NCI-H82 (cell line): ENCODE measurements at regions not wholly inside any gene's neighbourhood (a gene's known extent, or its start where the extent isn't known, plus 50 kb on each side); places are given as distances from the start of the nearest gene placed in this dataset.

Experiments used
- DNase-seq: peaks from one replicate; lab custom pipeline; 2025; lab: John Stamatoyannopoulos, UW

DNA sequence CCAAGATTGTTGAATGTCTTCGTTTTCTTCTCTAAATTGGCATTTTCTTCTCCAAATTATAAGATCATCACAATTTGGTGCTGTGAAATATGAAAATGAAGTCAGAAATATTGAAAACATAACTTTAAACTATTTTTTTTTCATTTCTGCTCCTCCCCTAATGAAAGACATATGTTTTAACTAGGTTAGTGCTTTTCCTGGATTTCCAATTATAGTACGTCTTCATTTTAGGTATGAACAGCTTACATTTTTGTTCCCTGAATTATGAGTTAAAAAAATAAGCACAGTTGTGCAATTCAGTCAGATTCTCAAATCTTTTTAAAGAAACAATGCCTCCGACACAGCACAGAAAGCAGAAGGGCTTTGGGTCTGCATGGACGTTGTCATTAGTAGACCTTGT is 83.5 kb upstream of the CFAP20DC start:
- no peak for DNase-seq

DNA sequence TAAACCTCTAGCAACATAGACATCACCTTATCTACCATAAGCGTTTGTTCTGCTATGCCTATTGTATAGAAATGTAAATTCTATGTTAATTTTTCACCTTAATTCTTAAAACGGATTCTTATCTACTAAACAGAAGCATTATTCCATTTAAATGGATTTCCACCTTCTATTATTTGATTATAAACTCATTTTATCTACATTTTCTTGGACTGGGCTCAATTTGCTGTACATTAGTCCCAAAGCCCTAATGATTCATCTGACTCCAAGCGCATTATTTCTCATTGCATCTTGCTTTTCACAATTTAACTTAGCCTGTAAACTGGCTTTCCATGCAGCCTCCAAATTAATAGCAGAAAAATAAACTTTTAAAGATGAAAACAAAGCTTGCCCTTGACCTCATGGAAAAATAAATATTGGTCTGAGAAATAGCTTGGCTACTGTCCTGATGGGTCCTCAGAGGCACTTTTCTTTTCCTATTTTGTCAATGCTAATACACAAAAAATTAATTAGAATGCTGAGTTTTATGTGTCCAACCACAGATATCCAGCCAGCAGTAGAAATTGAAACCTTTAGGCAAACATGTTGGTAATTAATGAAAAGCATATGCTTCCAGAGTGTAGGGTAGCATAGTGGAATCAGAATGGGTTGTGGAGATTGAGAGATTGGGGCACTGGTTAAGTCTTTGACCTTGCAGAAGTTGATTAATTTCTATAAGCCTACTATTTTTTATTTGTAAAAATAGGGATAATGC is 81.4 kb upstream of the CFAP20DC start:
- no peak for DNase-seq

DNA sequence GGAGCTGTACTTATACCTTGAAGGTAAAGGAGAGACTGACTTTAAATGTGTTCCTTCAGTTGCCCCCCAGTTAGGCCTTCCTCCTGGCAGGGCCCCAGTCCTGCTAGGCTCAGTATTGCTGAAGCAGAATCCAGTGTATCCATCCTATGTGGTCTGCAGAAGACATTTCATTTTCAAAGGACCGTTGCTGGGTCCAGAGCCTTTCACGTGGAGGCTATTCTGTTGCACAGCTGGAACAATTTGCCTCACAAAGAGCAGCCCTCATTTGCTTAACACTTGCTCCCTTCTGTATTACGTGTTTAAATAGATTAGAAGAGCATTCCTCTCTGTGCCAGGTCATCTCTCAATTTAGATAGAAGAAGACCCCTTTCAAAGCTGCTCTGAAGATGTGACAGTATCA is 78.9 kb upstream of the CFAP20DC start:
- DNase-seq, result no peak

DNA sequence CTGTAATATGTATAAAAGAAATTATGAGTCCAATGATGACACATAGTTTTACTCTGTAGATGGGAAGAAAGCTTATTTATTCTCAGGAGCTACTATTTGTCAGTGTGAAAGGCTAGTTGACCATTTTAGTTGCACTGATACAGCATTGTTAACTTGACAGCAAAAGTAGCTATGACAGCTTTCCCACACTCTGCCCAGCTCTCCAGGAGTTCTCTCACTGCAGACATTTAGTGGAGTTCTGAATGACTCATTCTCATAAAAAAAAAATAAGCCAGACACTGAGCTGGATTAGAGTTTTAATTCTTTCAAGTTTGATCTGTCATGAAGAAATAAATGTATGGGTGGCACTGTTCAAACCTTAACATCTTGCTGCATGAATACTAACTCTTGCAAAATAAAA is 77.2 kb upstream of the CFAP20DC start:
- DNase-seq, result no peak

DNA sequence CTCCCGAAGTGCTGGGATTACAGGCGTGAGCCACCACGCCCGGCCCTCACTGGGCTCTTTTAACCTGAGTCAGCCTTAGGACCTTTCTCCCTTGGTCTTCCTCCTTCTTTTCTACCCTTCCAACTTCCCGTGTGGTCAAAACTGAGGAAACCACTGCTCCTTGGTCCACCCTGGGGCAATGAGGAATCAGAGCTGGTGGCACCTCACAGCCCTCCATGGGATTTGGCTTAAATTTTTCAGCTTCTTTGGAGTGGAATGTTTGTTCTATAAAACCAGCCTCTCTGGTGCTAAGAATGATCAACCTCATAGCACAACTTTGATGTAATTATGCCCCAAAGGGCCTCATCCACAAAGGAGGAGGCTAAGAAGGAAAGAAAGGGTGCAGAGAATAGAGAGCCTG is 76.6 kb upstream of the CFAP20DC start:
- DNase-seq, result no peak

DNA sequence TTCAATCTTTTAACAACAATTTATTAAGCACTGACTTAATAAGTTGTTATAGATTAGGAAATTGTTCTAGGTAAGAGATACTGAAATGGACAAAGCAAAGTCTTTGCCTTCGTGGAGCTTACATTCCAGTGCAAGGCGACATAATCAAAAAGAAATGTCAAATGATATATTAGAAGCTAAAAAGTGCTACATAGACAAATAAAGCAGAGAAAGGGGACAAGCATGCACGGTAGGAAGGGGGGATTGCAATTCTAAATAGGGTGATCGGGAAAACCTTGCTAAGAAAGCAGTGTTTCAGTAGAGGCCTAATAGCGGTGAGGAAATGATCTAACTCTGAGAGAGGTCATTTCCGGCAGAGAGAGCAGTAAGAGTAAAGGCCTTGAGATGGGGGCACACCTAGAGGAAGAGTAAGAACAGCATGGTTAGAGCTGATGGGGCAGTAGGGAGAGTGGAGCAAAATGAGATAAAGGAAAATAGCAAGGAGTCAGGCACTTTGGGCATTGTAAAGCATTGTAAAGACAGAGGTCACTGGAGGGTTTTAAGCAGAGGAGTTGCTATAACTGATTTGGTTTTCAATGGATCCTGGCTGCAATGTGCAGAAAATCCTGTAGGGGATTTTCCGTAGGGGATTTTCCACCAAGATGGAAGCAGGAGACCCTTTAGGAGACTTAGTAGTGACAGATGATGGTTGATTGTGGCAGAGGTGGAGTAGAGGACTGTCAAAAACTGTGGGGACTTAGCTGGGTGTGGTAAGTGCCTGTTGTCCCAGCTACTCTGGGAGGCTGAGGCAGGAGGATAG is 71.7 kb upstream of the CFAP20DC start:
- DNase-seq, result no peak

DNA sequence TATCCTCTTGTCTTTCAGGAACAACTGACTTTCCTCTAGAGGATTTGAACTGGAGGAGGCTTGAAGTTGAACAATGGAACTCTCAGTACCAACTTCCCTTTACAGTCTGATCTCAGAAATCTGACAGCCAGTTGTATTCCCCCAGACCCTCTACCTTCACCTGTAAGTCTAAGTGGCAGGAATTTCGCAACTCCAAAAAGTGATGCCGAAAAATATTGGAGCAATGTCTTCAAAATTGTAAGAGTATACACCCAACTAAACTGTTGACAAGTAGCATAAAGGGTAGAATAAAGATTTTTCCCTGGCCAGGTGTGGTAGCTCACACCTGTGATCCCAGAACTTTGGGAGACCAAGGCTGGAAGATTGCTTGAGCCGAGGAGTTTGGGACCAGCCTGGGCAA is 69.1 kb upstream of the CFAP20DC start:
- no peak for DNase-seq

DNA sequence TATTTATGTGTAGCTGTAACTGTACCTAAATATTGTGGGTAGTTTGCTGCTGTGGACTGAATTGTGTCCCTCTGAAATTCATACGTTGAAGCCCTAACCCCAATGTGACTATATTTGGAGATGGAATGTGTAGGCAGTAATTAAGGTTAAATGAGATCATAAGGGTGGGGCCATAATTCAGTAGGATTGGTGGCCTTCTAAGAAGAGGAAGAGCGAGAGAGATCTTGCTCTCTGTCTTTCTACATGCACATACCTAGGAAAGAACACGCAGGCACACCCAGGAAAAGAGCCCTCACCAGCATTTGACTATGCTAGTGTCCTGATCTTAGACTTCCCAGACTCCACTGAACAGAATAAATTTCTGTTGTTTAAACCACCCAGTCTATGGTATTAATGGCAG is 67.6 kb upstream of the CFAP20DC start:
- DNase-seq, result no peak

DNA sequence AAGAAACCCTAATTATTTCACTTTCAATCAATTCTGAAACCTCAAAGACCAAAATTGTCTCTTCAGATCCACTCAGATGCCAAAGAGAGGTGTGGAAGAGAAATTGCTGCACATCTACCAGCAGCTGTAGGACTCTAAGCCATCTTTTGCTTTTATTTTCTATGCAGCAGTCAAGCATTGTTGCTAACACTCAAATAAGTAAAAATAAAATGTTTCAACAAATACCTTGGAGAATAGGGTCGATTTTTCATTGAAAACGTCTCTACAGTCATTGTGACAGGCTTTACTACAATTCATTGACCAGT is 66.4 kb upstream of the CFAP20DC start:
- DNase-seq, result no peak

DNA sequence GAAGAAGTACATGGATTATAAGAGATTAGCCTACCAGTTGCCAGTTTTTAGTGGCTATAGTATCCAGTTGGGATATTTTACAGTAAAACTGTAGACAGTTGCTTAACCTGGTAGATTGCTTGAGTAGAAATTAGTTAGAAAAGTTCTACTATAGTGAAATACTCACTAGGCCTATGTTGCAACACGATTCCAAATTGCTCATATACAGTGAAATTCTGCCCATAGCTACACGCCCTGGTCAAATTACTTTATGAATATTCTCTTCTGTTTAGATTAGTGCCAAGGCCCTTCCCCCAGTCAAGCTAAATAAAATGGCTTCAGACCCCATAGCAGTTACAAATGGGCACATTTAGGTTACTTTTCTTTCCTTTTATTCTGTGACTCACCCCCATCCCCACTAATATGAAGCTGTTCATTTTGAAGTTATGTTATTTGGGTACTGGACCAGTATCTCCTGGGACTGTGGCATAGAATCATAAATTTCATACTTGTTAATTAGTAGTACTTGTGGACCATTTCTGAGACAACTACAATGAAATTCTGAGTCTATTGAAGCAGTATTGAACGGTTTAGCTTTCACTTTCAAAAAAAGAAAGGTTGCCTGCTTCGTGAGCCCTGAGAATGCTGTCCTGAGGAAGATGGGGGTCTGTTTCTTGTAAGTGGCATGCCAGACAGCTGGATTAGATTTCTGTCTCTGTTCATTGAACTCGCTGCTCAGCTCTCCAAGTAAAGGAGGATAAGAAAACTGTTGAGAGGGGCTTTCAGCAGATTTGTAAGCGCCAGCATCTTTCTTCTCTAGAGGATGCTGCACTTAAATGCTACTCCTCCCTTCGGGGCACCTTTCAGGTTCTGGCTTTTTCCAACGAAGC is 65.8 kb upstream of the CFAP20DC start:
- DNase-seq, result no peak

DNA sequence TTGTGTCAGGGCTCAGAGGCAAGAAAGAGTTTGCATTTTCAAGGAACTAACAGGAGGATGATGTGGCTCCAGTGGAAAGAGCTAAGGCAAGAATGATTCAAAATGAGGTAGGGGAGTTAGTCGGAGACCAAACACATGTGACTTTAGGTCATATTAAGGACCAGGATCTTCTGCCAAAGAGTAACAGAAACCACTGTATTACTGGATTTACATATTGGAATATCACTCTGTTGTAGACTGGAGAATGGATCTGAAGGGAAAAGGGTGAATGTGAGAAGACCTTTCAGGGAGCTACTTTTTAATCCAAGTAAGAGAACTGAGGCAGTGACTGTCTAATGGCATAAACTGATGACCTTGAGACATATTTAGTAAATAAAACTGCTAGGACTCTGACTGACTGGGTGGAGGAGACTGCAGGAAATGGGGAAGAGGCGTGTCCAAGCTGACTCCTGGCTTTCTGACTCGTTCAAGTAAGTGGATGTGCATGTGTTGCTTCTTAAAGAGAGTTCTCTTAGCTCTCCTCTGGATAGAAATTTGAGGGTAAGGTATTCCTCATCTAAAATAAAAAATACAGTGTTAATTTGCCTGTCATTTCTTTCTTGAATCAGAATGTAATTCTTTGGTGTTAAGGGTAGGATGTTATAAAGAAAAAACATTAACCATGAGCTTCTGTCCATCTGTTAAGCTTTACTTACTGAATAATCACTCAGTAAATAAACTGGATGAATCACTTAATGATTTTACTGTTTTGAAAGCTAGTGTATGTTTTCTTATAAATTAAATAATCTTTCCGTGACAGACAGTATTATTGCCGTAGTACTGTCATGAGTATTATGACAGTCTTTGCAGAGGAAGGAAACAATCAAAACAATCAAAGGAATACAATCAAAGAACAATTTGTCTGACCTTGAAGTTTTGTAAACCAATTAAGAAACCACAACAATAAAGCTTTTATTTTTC is 58.3 kb upstream of the CFAP20DC start:
- DNase-seq, result peak; percentile 1

DNA sequence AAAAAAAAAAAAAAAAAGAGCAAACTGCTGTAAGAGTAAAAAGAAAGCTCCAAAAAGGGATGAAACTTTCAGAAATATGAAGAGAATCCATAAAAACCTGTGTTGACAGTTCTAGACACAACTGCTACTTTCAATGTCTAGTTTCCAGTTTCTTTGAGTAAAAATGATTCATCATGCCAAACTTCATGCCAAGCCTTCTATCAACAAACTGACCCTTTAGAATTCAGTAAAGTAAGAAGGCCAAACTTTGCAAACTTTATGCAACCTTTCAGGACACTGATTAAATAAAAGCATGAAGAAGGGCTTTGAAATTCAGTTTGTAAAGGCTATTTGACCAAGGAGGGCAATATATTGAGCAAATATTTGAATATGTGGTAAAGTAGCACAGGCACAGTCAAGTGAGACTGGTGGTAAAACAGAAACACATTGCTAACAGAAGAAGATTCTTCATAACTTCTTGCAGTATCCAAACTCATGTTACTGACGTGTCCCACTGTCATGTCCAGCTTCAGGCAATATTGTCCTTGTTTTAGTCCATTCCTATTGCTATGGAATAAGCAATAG is 56.3 kb upstream of the CFAP20DC start:
- no peak for DNase-seq

DNA sequence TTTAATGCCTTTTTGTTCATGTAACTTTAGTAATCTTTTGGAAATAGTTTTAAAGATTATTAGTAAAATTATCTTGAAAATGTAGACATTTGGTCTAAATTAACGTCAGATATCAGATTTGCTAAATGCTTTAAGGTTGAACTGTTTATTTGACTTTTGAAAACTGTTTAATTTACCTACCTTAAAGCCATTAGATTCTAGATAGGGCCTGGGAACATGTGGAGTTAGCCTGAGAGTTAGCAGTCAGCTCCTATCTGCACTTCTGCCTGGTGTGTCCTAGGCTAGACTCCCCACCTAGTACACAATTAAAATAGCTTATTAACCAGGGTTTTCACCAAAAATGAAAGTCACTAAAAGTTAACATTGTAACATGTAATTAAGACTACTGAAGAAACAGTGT is 53.7 kb upstream of the CFAP20DC start:
- no peak for DNase-seq

DNA sequence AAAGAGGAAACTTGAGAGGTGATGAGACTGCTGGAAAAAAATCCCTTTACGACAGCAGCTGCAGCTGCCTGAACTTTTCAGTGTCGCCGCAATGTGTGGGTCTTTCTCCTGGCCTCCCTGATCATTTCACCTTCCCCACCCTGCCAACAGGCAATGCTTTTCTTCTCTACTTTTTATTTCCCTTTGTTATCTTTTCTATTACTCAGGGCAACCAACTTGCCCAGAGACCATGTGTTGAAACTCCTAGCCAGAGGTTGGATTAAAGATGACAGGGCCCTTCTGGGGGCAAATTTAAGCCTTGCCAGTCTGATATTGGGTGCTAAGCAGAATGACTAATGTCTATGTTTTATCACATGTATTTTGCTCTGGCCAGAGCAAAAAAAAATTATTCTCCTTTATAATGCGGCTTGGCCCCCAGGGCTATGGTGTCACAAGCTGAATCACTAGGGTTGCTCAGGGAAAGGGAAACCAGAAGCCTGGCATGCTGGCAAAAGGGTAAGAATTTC is 51.5 kb upstream of the CFAP20DC start:
- DNase-seq, result no peak
